Spleen (tissue), 11 donors: ENCODE measurements at regions not wholly inside any gene's neighbourhood (a gene's known extent, or its start where the extent isn't known, plus 50 kb on each side); places are given as distances from the start of the nearest gene placed in this dataset.

Source experiments
- DNase-seq: peaks from one replicate; pipeline ENCODE4 v3.0.0-alpha.2; 2020
- H3K27ac ChIP-seq, 8 donors: fragments of 200-600 bp; sonication (generic) in 7 of 8; 1 replicate in 4 of 8; 2 replicates in 4 of 8; pipeline versions ENCODE4 v1.5.0 to v1.8.0; 2016 to 2021; ENCODE audit warnings: inconsistent platforms in 4 of 8, mild to moderate bottlenecking in 4 of 8, moderate library complexity in 1 of 8
- H3K27me3 ChIP-seq, 7 donors: fragments of 200-600 bp; sonication (generic) in 6 of 7; replicated peaks in 1 of 7; 1 replicate in 4 of 7; 2 replicates in 3 of 7; pipeline versions ENCODE4 v1.5.0 to v1.8.0; 2016 to 2021; ENCODE audit warnings: inconsistent platforms in 3 of 7, mild to moderate bottlenecking in 1 of 7
- H3K36me3 ChIP-seq, 6 donors: fragments of 200-600 bp; sonication (generic) in 5 of 6; 1 replicate in 4 of 6; 2 replicates in 2 of 6; pipeline versions ENCODE4 v1.5.0 to v1.8.0; 2016 to 2021; ENCODE audit warnings: inconsistent platforms in 2 of 6
- H3K4me1 ChIP-seq, 6 donors: fragments of 200-600 bp; sonication (generic) in 5 of 6; 1 replicate in 3 of 6; 2 replicates in 3 of 6; pipeline versions ENCODE4 v1.5.0 to v1.8.0; 2016 to 2021; ENCODE audit warnings: inconsistent platforms in 3 of 6
- H3K4me3 ChIP-seq, 8 donors: fragments of 200-600 bp; sonication (generic) in 7 of 8; 1 replicate in 4 of 8; 2 replicates in 4 of 8; pipeline versions ENCODE4 v1.5.0 to v1.8.0; 2016 to 2021; ENCODE audit warnings: inconsistent platforms in 4 of 8, mild to moderate bottlenecking in 4 of 8, moderate library complexity in 2 of 8
- H3K9me3 ChIP-seq, 8 donors: fragments of 200-600 bp; sonication (generic) in 7 of 8; 1 replicate in 4 of 8; 2 replicates in 4 of 8; pipeline versions ENCODE4 v1.5.0 to v1.8.0; 2016 to 2021; ENCODE audit warnings: inconsistent platforms in 4 of 8
- CTCF ChIP-seq, 11 experiments: fragments of 200-600 bp in 7 of 11; fragments of 450-650 bp in 4 of 11; sonication (generic) in 4 of 11; IDR thresholded peaks in 8 of 11; conservative IDR thresholded peaks in 3 of 11; 1 replicate in 7 of 11; 2 replicates in 4 of 11; pipeline versions ENCODE4 v1.4.0 to v1.8.0; 2016 to 2021; ENCODE audit warnings: antibody characterized with exemption in 11 of 11, inconsistent platforms in 4 of 11, mild to moderate bottlenecking in 1 of 11
- POLR2A ChIP-seq, 3 donors: fragments of 450-650 bp; IDR thresholded peaks; one replicate each; pipeline ENCODE4 v1.5.1; 2017; ENCODE audit warnings: antibody characterized with exemption in 3 of 3, mild to moderate bottlenecking in 1 of 3
- POLR2AphosphoS5 ChIP-seq, 3 donors: sonication (generic); formaldehyde crosslinking; IDR thresholded peaks; one replicate each; pipeline ENCODE4 v1.5.1; 2017; ENCODE audit warnings: antibody characterized with exemption in 3 of 3
- WGBS, 5 donors: extraction: QIAGEN DNeasy Blood & Tissue Kit in 3 of 5; methylation state at CpG; one replicate each; pipeline versions ENCODE4 v1.1.5 to v1.1.7; 2013 to 2018; 5-methylcytosine and 5-hydroxymethylcytosine counted together
- intact Hi-C: fragments of 100-400 bp; cut with DNase I; formaldehyde crosslinking; loops from one replicate; pipeline ENCODE4 v1.15.0; 2023; ENCODE audit warnings: low total_unique reads
- donor health status: healthy with polysubstance abuse.
- donor health status: DM: no; HTN: no; CAD: no; lungs with moderate emphysema.
- donor health status: DM: no; HTN: no; CAD: no.
- donor health status: Bipolar disorder and iron deficiency.
- donor health status: healthy.
- donor health status: DM: no; HTN: no; CAD: no.
- donor health status: DM: yes; HTN: yes; CAD: no.

- WGBS, 5 donors: 65 to 79% (median 75%) methylated on average over 6 of the region's 6 CpGs
- Histone ChIP-seq H3K27me3 (peaks cover 0 to 23% (median 0%) of the 10 kb centered on the region in 7 donors), H3K27ac (no peak overlapping the region), H3K9me3 (peaks cover 0 to 15% (median 10%) of the 10 kb centered on the region in 8 donors), H3K4me1 (no peaks in the 10 kb centered on the region), H3K36me3 (no peaks in the 10 kb centered on the region), H3K4me3 (no peak overlapping the region)
- DNase-seq: no peak
- intact Hi-C loops: no loop called here
- TF ChIP-seq CTCF (IDR thresholded peaks at IDR 0.05 in 8 of 11, conservative IDR thresholded peaks at IDR 0.05 in 3 of 11): no peak
- no peak for TF ChIP-seq POLR2AphosphoS5 (IDR thresholded peaks at IDR 0.05)
- TF ChIP-seq POLR2A (IDR thresholded peaks at IDR 0.05): no peak
Measured at GRCh38 chr7:25913598-25914224, 238.3 kb upstream of the NFE2L3 start.

- Histone ChIP-seq H3K4me1 (no peaks in the 10 kb centered on the region), H3K27ac (no peak overlapping the region), H3K9me3 (peaks cover 0 to 26% (median 17%) of the 10 kb centered on the region in 8 donors), H3K36me3 (no peaks in the 10 kb centered on the region), H3K4me3 (no peak overlapping the region), H3K27me3 (peaks cover 0 to 23% (median 0%) of the 10 kb centered on the region in 7 donors)
- WGBS, 5 donors: 93 to 100% (median 98%) methylated on average over 1 of the region's 1 CpG
- TF ChIP-seq POLR2AphosphoS5 (IDR thresholded peaks at IDR 0.05) (no peak), POLR2A (IDR thresholded peaks at IDR 0.05) (no peak), CTCF (IDR thresholded peaks at IDR 0.05 in 8 of 11, conservative IDR thresholded peaks at IDR 0.05 in 3 of 11) (no peak)
- no peak for DNase-seq
- intact Hi-C loops: no loop called here
Measured at GRCh38 chr7:25918731-25919130, 233.3 kb upstream of the NFE2L3 start.

GRCh38 chr7:25922296-25922695, 229.7 kb upstream of the NFE2L3 start:
- H3K4me3 ChIP-seq: no peak overlapping the region
- TF ChIP-seq POLR2A (IDR thresholded peaks at IDR 0.05) (no peak), CTCF (IDR thresholded peaks at IDR 0.05 in 8 of 11, conservative IDR thresholded peaks at IDR 0.05 in 3 of 11) (no peak), POLR2AphosphoS5 (IDR thresholded peaks at IDR 0.05) (no peak)
- 58 to 82% (median 72%) methylated on average over 3 of the region's 3 CpGs for WGBS, 5 donors

GRCh38 chr7:25923741-25924460, 228.1 kb upstream of the NFE2L3 start:
- intact Hi-C loops: no loop called here
- no peak overlapping the region for H3K27ac ChIP-seq
- DNase-seq: no peak
- TF ChIP-seq CTCF (IDR thresholded peaks at IDR 0.05 in 8 of 11, conservative IDR thresholded peaks at IDR 0.05 in 3 of 11) (no peak), POLR2AphosphoS5 (IDR thresholded peaks at IDR 0.05) (no peak), POLR2A (IDR thresholded peaks at IDR 0.05) (no peak)
- H3K36me3 ChIP-seq: no peaks in the 10 kb centered on the region
- H3K4me3 ChIP-seq: no peak overlapping the region
- no peaks in the 10 kb centered on the region for H3K4me1 ChIP-seq
- H3K27me3 ChIP-seq: peaks cover 0 to 9% (median 0%) of the 10 kb centered on the region in 7 donors
- WGBS, 5 donors: 60 to 85% (median 73%) methylated on average over 1 of the region's 1 CpG
- peaks cover 0 to 10% (median 6%) of the 10 kb centered on the region in 8 donors for H3K9me3 ChIP-seq

More at GRCh38 chr7:25922296-25922695, 229.7 kb upstream of the NFE2L3 start:
- H3K9me3 ChIP-seq: peaks cover 0 to 25% (median 17%) of the 10 kb centered on the region in 8 donors
- no peak for DNase-seq
- H3K27ac ChIP-seq: no peak overlapping the region
- no peaks in the 10 kb centered on the region for H3K36me3 ChIP-seq
- intact Hi-C loops: no loop called here
- no peaks in the 10 kb centered on the region for H3K4me1 ChIP-seq
- H3K27me3 ChIP-seq: peaks cover 0 to 9% (median 0%) of the 10 kb centered on the region in 7 donors
